ENCODE measurements at regions not wholly inside any gene's neighbourhood (a gene's known extent, or its start where the extent isn't known, plus 50 kb on each side); places are given as distances from the start of the nearest gene placed in this dataset.

DNA sequence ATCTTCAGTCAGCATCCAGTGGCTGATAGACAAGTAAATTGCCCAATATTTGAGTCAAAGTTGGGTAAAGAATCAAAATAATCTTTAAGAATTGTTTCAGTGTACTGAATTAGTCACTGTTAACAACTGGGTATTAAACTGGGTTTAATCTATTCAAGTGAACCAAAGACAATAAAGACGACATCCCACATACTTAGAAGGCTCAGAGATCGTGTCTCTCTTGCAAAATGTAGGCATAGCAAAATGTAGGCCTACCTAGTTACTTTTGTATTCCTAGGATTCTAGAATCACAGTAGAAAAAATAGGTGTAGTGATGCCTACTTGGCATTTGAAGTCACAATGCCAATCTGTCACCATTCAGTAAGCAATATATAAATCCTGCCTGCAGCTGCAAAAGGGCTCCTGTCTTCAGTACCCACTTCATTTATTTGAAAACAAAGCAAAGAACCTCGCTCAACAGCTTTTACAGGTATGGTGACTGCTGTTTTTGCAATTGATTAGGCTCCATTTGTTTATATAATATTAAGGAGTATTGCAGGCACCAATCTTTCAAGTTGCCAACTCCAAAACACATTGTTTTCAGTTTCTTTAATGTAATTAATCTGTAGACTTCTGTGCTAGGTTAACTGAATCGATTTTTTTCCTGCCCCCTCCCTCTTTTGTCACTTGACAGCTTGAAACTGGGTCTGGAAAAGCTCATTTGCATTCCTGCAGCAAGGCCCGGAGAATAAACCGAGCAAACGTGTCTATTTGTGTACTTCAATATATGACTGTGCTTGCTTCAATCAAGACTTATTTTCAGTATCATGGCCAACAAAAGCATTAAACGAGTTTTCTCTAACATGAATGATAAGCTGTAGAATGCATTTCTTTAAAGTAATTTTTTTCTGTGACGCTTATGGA lies 1074.9 kb downstream of the TDRD15 start:
- intact Hi-C loops (cut with micrococcal nuclease), result no loop called here

GRCh38 chr2:22199994-22200393 lies 1076.2 kb downstream of the TDRD15 start:
- intact Hi-C loops (cut with micrococcal nuclease), result no loop called here

DNA sequence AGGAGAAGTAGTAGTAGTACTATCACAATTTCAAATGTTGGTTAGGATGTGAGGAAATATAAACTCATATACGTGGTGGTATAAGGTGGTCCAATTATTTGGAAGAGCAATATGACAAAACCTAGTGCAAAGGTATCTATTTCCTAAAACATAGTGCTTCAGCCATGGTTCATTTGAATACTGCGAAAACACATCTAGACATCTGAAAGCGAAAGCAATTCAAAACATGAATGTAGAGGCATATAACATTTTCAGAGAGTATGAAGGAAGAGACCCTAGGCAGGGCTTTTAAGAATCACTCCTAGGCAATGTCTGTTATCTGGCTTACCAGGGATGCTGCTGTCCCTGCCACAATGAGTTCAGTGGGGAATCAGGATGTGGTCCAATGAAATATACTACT lies 1085.8 kb downstream of the TDRD15 start:
- intact Hi-C loops (cut with micrococcal nuclease), result no loop called here

GRCh38 chr2:22213237-22213636 lies 1089.5 kb downstream of the TDRD15 start:
- intact Hi-C loops (cut with micrococcal nuclease), result no loop called here

- intact Hi-C loops (cut with micrococcal nuclease), result no loop called here
These were observed 1091.7 kb downstream of the TDRD15 start for GRCh38 chr2:22215517-22215916.

DNA sequence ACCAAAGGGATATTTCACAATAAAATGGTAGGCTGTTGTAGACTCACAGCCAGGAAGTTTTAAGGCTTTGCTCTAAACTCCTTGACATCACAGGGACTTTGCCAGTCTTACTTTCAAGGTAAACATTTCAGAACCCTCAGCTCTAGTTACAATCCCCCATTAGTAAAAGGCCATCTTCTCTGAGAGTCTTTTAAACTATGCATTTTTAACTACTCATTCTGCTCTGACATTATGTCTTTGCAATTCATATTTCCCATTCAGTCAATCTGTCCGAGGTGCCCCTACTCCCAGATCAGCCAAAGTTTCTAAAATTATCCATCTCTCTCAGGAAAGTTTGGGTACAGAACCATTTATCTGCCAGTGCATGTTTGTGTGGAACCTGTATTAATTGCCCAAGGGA lies 1094.1 kb downstream of the TDRD15 start:
- intact Hi-C loops (cut with micrococcal nuclease), result no loop called here

DNA sequence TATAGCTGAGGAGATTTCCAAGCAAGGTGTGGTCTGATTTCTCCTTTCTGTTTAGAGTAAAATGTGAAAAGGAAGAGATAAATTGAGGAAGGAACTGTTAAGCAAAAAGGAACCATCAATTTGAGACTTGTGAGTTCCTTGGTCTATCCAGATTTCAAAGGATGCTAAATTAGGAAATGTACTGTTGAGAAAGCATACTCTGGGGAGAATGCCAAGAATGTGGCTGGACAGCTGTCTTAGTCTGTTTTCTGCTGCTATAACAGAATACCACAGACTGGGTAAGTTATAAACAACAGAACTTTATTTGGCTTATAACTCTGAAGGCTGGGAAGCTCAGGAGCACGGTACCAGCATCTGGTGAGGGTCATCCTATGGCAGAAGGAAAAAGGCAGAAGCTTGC lies 1097.2 kb downstream of the TDRD15 start:
- intact Hi-C loops (cut with micrococcal nuclease), result no loop called here

DNA sequence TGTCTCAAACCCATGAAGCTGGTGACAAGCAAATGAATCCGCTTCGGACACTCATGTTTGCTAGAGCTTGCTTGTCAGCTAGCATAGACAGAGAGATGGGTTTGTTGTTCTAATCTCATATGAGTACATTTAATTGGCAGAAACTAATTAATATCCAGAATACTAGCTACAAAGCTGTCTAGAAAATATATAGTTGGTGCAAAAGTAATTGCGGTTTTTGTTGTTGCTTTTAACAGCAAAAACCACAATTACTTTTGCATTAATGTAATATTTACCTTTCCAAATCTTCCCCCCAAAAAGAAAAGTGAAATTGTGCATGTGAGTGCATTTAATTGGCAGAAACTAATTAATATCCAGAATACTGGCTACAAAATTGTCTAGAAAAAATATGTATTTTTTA lies 1115.2 kb downstream of the TDRD15 start:
- intact Hi-C loops (cut with micrococcal nuclease), result no loop called here

DNA sequence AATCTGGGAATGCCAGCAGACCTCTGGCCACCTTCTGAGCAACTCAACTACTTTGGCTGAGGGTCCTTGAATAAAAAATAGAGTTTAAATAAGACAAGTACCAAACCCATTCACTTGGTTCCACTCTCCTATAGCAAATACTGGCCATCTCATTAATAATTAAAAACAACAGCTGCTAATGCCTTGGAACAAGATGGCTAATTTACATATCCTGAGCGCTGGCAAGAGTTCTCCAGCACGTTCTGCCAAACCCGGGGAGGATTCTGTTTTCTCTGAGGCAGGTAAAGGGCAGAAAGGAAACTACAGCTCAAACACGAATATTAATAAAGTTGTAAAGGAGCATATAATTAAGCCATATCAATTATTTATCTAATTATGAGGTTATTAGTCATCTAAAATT lies 1123.7 kb downstream of the TDRD15 start:
- intact Hi-C loops (cut with micrococcal nuclease), result no loop called here

GRCh38 chr2:22248851-22249250 lies 1125.1 kb downstream of the TDRD15 start:
- intact Hi-C loops (cut with micrococcal nuclease), result no loop called here

DNA sequence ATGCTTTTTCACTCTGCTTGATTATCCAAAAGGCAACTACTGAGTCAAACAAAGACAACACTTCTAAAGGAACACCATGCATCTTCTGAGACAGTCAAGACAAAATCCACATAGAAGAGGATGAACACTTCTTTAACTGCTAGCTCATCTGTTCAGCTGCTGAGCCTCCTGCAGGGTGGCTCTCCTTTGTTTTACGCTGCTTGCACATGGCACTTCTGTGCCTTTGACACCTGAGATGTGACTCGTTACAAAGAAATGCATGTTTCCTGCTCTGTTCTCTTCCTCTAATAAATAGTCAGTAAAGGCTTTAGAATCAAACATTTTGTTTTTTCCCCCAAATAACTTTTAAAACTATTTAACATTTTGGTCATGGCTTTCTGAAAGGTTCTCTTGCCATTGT lies 1129.4 kb downstream of the TDRD15 start:
- intact Hi-C loops (cut with micrococcal nuclease), result no loop called here

- intact Hi-C loops (cut with micrococcal nuclease), result no loop called here
These were observed 1123.8 kb upstream of the KLHL29 start for GRCh38 chr2:22261165-22261564.

GRCh38 chr2:22270341-22270740 lies 1114.6 kb upstream of the KLHL29 start:
- intact Hi-C loops (cut with micrococcal nuclease), result no loop called here

DNA sequence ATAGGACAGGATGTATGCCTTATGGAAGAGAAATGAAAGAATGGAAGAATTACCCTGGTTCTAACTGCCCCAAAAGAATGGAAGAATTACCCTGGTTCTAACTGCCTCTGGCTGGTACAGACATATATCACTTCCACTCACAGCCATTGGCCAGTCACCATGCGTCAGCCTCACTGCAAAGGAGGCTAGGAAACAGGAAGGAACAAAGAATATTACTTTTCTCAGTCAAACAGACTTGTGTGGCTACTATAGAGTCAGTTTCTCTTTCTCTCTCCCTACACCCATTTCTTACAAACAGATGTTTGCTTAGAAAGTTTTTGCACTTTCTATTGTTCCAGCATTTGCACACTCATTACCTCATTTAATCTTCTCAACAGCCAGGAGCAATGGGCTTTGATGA lies 1111.1 kb upstream of the KLHL29 start:
- intact Hi-C loops (cut with micrococcal nuclease), result no loop called here

DNA sequence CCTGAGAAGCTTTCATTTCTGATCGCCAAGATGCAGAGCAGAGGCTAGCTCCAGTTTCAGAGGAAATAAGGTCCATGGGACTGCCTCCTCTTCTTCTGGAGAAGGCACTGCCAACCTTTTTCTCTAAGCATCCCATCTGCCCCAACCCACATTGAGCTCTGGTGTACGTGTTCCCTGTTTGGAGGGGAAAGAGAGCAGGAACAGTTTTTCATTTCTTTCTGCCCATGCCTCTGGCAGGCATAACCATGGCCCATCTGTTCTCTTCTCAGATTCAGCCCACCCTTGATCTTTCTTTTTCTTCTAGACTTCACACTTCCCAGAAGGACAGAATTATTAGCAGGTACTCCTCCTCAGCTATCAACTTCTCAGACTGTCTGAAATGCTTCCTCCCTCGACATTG lies 1110.3 kb upstream of the KLHL29 start:
- intact Hi-C loops (cut with micrococcal nuclease), result no loop called here

GRCh38 chr2:22276696-22277095 lies 1108.3 kb upstream of the KLHL29 start:
- intact Hi-C loops (cut with micrococcal nuclease), result no loop called here

DNA sequence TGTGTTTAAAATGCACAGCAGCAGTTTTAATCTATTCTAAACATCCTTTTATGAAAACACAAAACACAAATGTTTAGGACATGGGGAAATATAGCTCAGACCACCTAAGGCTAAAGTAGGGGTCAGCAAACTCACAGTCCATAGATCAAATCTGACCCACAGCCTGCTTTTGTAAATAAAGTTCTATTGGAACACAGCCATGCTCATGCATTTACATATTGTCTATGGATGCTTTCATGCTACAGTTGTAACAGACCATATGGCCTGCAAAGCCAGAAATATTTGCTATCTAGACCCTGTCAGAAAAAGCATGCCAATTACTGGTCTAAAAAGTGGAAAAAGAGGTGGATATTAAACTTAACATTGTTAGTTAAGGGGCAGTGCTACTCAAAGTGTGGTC lies 1105.4 kb upstream of the KLHL29 start:
- intact Hi-C loops (cut with micrococcal nuclease), result no loop called here

- intact Hi-C loops (cut with micrococcal nuclease), result no loop called here
These were observed 1103.9 kb upstream of the KLHL29 start for GRCh38 chr2:22281033-22281432.

- intact Hi-C loops (cut with micrococcal nuclease), result no loop called here
These were observed 1102.8 kb upstream of the KLHL29 start for GRCh38 chr2:22282220-22282619.

DNA sequence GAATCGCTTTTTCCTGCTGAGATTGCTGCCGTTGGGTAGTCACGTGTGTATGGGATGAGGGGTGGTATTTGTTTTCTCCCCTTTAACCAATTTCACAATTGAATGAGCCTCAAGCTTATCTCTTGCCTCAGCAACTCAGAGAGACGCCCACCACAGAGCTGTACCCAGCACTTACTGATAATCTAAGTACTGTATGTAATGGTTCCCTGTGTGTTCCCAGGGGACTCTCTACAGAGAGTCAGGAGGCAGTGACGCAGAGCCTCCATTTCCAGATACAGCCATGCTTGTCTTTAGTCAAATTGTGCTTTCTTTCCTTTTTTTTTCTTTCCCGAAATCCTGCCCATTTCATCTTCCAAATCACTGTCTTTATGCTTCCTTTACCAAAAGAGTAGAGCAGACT lies 1102.1 kb upstream of the KLHL29 start:
- intact Hi-C loops (cut with micrococcal nuclease), result no loop called here

DNA sequence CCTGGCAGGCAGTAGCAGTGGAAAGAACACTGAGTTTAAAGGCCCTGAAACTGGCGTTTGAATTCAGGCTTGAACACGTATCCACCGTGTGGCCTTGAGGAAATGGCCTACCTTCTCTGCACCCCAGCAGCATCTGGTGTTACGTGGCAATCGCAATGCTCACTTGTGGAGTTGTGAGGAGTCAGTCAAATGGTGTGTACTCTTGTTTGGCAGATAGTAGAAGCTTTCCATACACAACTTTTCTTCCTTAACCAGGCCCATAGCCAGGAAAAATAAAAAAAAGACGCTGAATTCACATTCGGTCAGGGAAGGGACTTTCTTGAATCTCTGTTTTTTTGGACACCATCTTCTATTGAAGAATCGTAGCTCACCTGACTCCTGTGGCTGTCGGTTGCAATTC lies 1101.5 kb upstream of the KLHL29 start:
- intact Hi-C loops (cut with micrococcal nuclease), result no loop called here

DNA sequence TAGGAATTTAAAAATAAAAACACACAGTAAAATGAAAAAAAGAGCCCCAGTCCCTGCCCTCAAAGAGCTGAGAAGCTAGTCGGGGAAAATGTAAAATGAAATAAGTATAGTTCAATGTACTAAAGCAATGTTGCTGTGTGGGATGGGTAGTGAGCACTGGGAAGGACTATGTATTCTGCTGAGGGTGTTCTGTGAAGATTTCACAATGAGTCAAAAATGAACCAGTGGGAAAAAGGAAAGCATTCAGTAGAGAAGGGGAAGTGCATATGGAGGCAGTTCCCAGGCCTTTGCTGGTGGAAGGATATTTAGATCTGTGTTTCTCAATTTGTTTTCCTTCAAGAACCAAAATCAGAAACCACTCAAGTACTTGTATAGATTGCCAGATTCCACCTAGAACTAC lies 1094.7 kb upstream of the KLHL29 start:
- intact Hi-C loops (cut with micrococcal nuclease), result no loop called here

- intact Hi-C loops (cut with micrococcal nuclease), result no loop called here
These were observed 1094.0 kb upstream of the KLHL29 start for GRCh38 chr2:22290909-22291473.
